AG04449 (cell line): ENCODE measurements at regions not wholly inside any gene's neighbourhood (a gene's known extent, or its start where the extent isn't known, plus 50 kb on each side); places are given as distances from the start of the nearest gene placed in this dataset.
A peak's percentile ranks its signal among the peaks of the same experiment; 100 is the strongest.

ENCODE experiments used
- CTCF ChIA-PET: fragments of 350-600 bp; formaldehyde crosslinking; extraction: SDS; loops from one replicate; lab custom pipeline; 2021; ENCODE audit warnings: antibody characterized with exemption; lab: Yijun Ruan, JAX
- POLR2A ChIA-PET: fragments of 400-600, 350-600 bp; formaldehyde crosslinking; extraction: SDS; loops from one replicate; lab custom pipeline; 2020; ENCODE audit warnings: antibody characterized with exemption, inconsistent platforms; lab: Yijun Ruan, JAX
- DNase-seq: peaks from one replicate; pipeline ENCODE4 v3.0.0-alpha.2; 2010; ENCODE audit warnings: low read depth, low spot score
- H3K4me3 ChIP-seq: 2 replicates; pipeline ENCODE4 v1.5.1; 2011; ENCODE audit warnings: low read depth, mild to moderate bottlenecking, control low read depth, low read length
- TF ChIP-seq, protein P1 (sequence below): IDR thresholded peaks from one replicate; pipeline ENCODE4 v1.5.1; 2011; ENCODE audit warnings: mild to moderate bottlenecking, moderate library complexity, low read length, control low read depth, inconsistent platforms; ENCODE audit not compliant: insufficient read depth; ENCODE audit errors: missing control alignments

GRCh38 chr6:121879149-121879548 lies 443.7 kb downstream of the GJA1 start:
- TF ChIP-seq, protein P1, sequence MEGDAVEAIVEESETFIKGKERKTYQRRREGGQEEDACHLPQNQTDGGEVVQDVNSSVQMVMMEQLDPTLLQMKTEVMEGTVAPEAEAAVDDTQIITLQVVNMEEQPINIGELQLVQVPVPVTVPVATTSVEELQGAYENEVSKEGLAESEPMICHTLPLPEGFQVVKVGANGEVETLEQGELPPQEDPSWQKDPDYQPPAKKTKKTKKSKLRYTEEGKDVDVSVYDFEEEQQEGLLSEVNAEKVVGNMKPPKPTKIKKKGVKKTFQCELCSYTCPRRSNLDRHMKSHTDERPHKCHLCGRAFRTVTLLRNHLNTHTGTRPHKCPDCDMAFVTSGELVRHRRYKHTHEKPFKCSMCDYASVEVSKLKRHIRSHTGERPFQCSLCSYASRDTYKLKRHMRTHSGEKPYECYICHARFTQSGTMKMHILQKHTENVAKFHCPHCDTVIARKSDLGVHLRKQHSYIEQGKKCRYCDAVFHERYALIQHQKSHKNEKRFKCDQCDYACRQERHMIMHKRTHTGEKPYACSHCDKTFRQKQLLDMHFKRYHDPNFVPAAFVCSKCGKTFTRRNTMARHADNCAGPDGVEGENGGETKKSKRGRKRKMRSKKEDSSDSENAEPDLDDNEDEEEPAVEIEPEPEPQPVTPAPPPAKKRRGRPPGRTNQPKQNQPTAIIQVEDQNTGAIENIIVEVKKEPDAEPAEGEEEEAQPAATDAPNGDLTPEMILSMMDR = no peak
- CTCF ChIA-PET = interaction anchor here (1.0 kb wide), 1 partner anchor 435 kb away, joined by 3 read pairs; no protein-coding TSS in a partner anchor
- DNase-seq = peak; percentile 75
- POLR2A ChIA-PET = interaction anchor here (1.2 kb wide), 1 partner anchor 10 kb away, joined by 3 read pairs; no protein-coding TSS in a partner anchor
- no peak overlapping the region for H3K4me3 ChIP-seq

DNA sequence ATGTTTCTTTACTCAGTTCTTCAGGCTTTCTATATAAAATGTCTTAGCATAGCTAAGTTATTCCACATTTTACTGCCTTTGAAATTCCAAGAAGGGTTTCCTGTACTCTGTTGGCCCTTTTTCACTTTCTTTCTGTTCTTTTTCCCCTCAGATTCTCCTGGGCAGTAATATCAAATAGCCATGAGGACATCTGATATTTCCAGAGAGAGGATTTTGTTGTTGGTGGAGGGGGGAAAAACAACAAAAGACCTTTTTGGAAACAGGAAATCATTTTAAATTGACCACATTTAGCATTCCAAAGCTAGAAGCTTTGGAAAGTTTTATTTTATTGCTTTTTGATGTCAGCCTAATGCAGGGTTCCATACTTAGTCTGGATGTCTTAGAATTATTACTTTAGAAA lies 445.4 kb downstream of the GJA1 start:
- POLR2A ChIA-PET = no interaction called here
- TF ChIP-seq, protein P1 = no peak
- DNase-seq = no peak
- CTCF ChIA-PET = interaction anchor here (1.2 kb wide), 2 partner anchors 10 to 31 kb away, joined by 4 to 5 read pairs; no protein-coding TSS in a partner anchor
- H3K4me3 ChIP-seq = no peak overlapping the region

DNA sequence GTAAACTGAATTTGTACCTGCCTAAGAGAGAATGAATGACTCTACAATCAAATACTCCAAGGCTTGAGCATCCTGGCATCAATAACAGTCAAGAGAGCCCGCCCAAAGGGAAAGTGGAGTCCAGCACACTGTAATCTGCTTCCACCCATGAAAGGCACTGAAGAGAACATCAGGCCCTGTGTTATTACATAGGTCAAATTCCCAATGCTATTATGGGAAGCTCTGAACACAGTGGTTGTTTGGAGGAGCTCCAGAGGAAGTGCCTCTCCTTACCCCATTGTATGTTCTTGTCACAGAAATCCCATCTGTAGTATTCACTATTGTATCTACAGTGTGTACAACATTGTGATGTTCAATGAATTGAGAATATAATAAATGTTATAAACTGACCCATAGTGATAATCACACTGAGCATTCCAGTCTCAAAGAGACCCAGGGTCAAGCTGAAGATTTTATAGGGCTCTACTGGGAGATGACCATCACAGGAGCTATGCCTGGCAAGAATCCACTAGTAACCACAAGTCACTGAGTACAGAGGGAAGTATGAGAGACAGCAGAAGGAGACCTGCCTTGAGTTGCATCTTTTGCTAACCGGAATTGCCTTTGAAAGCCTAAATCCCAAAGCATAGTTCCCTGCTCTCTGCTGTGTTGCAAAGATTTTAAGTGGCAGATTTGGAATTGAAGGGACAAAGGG lies 446.7 kb downstream of the GJA1 start:
- ChIA-PET POLR2A (interaction anchor here (0.5 to 1.0 kb wide), 2 partner anchors 50 to 446 kb away, joined by 3 to 6 read pairs; no protein-coding TSS in a partner anchor), CTCF (interaction anchor here (1.4 kb wide), 1 partner anchor 11 kb away, joined by 3 read pairs; no protein-coding TSS in a partner anchor)
- TF ChIP-seq, protein P1 = no peak
- no peak overlapping the region for H3K4me3 ChIP-seq
- peak; percentile 82 for DNase-seq

DNA sequence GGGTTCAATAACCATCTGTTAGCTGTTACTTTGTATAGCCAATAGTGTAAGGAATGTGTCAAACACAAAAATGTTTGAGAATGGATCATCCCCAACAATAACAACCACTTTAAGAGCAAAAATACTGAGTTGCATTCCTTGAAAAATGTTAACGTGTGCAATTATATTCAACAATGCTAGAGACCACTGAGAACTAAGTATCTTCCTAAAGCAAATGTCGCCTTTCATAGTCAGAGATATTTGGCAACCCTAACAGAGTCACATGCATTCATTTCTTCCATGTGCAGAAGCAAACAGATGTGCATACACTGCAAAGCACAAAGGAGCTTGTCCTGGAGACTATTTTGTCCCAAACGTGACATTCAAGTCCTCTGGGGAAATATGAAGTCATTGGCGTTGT lies 448.6 kb downstream of the GJA1 start:
- POLR2A ChIA-PET = no interaction called here

DNA sequence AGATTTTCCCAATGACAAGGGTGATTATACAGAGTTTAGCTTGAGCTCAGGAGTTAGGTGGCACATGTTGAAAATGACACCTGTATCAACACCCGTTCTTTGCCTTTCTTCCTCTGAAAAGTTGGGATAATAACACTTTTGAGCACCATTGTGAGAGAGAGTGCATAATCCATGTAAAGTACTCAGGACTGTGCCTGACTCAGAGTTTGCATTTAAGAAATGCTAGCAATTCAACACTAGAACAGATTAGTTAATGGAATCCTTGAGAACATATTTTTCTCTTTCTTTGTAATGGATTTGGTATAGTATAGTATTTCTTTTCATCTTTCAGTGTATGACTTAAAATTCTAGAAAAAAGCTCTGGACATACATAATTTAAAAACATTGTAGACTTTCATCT lies 449.2 kb downstream of the GJA1 start:
- TF ChIP-seq, protein P1 = no peak
- POLR2A ChIA-PET = no interaction called here
- CTCF ChIA-PET = interaction anchor here (0.9 to 1.6 kb wide), 5 partner anchors 33 to 454 kb away, joined by 3 to 6 read pairs (median 4); no protein-coding TSS in a partner anchor
- no peak overlapping the region for H3K4me3 ChIP-seq
- DNase-seq = no peak

More for the DNA sequence above, 448.6 kb downstream of the GJA1 start:
- CTCF ChIA-PET = interaction anchor here (0.9 to 1.6 kb wide), 6 partner anchors 33 to 454 kb away, joined by 3 to 6 read pairs (median 4); no protein-coding TSS in a partner anchor
- TF ChIP-seq, protein P1 = no peak
- no peak for DNase-seq
- H3K4me3 ChIP-seq = no peak overlapping the region
